GM18951 (cell line): ENCODE measurements at regions not wholly inside any gene's neighbourhood (a gene's known extent, or its start where the extent isn't known, plus 50 kb on each side); places are given as distances from the start of the nearest gene placed in this dataset.

Experiments used
- POLR2A ChIP-seq: IDR thresholded peaks from 4 replicates; pipeline ENCODE4 v1.6.1; 2011; ENCODE audit warnings: mild to moderate bottlenecking; ENCODE audit not compliant: insufficient read length, insufficient read depth; ENCODE audit errors: extremely low read depth
- in situ Hi-C: fragments of 300-500 bp; cut with MboI; formaldehyde crosslinking; loops from one replicate; pipeline ENCODE4 v1.12.0; 2022; ENCODE audit warnings: low sequenced_read_pairs, mixed read lengths, inconsistent platforms; ENCODE audit not compliant: unreplicated experiment

- in situ Hi-C loops: no loop called here
- TF ChIP-seq POLR2A: no peak
Measured at GRCh38 chr1:101107496-101108110, 82.0 kb upstream of the DPH5 start.

- in situ Hi-C loops: no loop called here
- no peak for TF ChIP-seq POLR2A
Measured at GRCh38 chr1:101105877-101106276, 80.3 kb upstream of the DPH5 start.

GRCh38 chr1:101102426-101103156, 77.0 kb upstream of the DPH5 start:
- no peak for TF ChIP-seq POLR2A
- in situ Hi-C loops: no loop called here

GRCh38 chr1:101101360-101101759, 75.8 kb upstream of the DPH5 start:
- TF ChIP-seq POLR2A: no peak
- in situ Hi-C loops: no loop called here

GRCh38 chr1:101100674-101101073, 75.1 kb upstream of the DPH5 start:
- in situ Hi-C loops: no loop called here
- TF ChIP-seq POLR2A: no peak

- in situ Hi-C loops: no loop called here
- no peak for TF ChIP-seq POLR2A
Measured at GRCh38 chr1:101098907-101099306, 73.3 kb upstream of the DPH5 start.

GRCh38 chr1:101098327-101098726, 72.7 kb upstream of the DPH5 start:
- in situ Hi-C loops: no loop called here

GRCh38 chr1:101089613-101090338, 64.2 kb upstream of the DPH5 start:
- in situ Hi-C loops: no loop called here
- TF ChIP-seq POLR2A: no peak

More at GRCh38 chr1:101098327-101098726, 72.7 kb upstream of the DPH5 start:
- TF ChIP-seq POLR2A: no peak

- TF ChIP-seq POLR2A: no peak
- in situ Hi-C loops: no loop called here
Measured at GRCh38 chr1:101088431-101088830, 62.8 kb upstream of the DPH5 start.

GRCh38 chr1:101086783-101087182, 61.2 kb upstream of the DPH5 start:
- TF ChIP-seq POLR2A: no peak
- in situ Hi-C loops: no loop called here

- TF ChIP-seq POLR2A: no peak
- in situ Hi-C loops: no loop called here
Measured at GRCh38 chr1:101081496-101082488, 56.2 kb upstream of the DPH5 start.

GRCh38 chr1:101080859-101081258, 55.3 kb upstream of the DPH5 start:
- in situ Hi-C loops: no loop called here
- no peak for TF ChIP-seq POLR2A

GRCh38 chr1:101079341-101079740, 53.8 kb upstream of the DPH5 start:
- TF ChIP-seq POLR2A: no peak
- in situ Hi-C loops: no loop called here

- in situ Hi-C loops: no loop called here
- no peak for TF ChIP-seq POLR2A
Measured at GRCh38 chr1:101077849-101078248, 52.3 kb upstream of the DPH5 start.
